ENCODE measurements at regions not wholly inside any gene's neighbourhood (a gene's known extent, or its start where the extent isn't known, plus 50 kb on each side); places are given as distances from the start of the nearest gene placed in this dataset.

- TF ChIP-seq CREB1 (CRISPR knock-in tag; IDR thresholded peaks at IDR 0.05; ENCODE audit: low read depth) = no peak
- TF ChIP-seq POLR2AphosphoS5 (IDR thresholded peaks at IDR 0.05; ENCODE audit: low read depth) = no peak
- no peak for TF ChIP-seq CTCF (conservative IDR thresholded peaks at IDR 0.05; ENCODE audit: low read depth in 2 of 2)
- TF ChIP-seq REST (IDR thresholded peaks at IDR 0.05; ENCODE audit: unreplicated experiment) = no peak
- no peak for TF ChIP-seq EZH2 (IDR thresholded peaks at IDR 0.05; ENCODE audit: low read depth, unreplicated experiment)
- TF ChIP-seq JUNB (IDR thresholded peaks at IDR 0.05; ENCODE audit: unreplicated experiment) = no peak
- no peak for TF ChIP-seq EZH2phosphoT487 (IDR thresholded peaks at IDR 0.05; ENCODE audit: unreplicated experiment)
- TF ChIP-seq NANOG (IDR thresholded peaks at IDR 0.05; ENCODE audit: borderline replicate concordance) = no peak
- no peak for TF ChIP-seq ZNF462 (CRISPR knock-in tag; IDR thresholded peaks at IDR 0.05)
- no peak for TF ChIP-seq STAT1 (IDR thresholded peaks at IDR 0.05; ENCODE audit: unreplicated experiment)
- no peak for TF ChIP-seq ETS1 (IDR thresholded peaks at IDR 0.05)
Measured at GRCh38 chr14:55908106-55908505, 210.1 kb upstream of the PELI2 start.

Measured in GM23338 (cell line).